DOHH2 (cell line): ENCODE measurements at regions not wholly inside any gene's neighbourhood (a gene's known extent, or its start where the extent isn't known, plus 50 kb on each side); places are given as distances from the start of the nearest gene placed in this dataset.

Experiments
- H3F3A ChIP-seq: fragments of 200-600 bp; sonication (generic), shearing (Covaris generic); 2 replicates; pipeline ENCODE4 v1.6.0; 2016; ENCODE audit warnings: antibody characterized with exemption, mild to moderate bottlenecking; ENCODE audit not compliant: control insufficient read depth, insufficient read depth
- H3K27ac ChIP-seq: fragments of 200-600 bp; sonication (generic); 2 replicates; pipeline ENCODE4 v1.5.1; 2014; ENCODE audit warnings: low read depth, mild to moderate bottlenecking, low read length, moderate library complexity
- H3K27me3 ChIP-seq: fragments of 200-600 bp; sonication (generic); 2 replicates; pipeline ENCODE4 v1.6.1; 2014; ENCODE audit warnings: mild to moderate bottlenecking, low read length, mixed read lengths; ENCODE audit not compliant: control insufficient read depth
- H3K36me3 ChIP-seq: fragments of 200-600 bp; sonication (generic); 2 replicates; pipeline ENCODE4 v1.6.1; 2014; ENCODE audit warnings: mild to moderate bottlenecking, low read length, moderate library complexity, mixed read lengths; ENCODE audit not compliant: control insufficient read depth
- H3K4me1 ChIP-seq: fragments of 200-600 bp; sonication (generic); 2 replicates; pipeline ENCODE4 v1.6.1; 2014; ENCODE audit warnings: mild to moderate bottlenecking, low read length, mixed read lengths; ENCODE audit not compliant: control insufficient read depth
- H3K4me2 ChIP-seq: fragments of 200-600 bp; sonication (generic); 2 replicates; pipeline ENCODE4 v1.6.0; 2014; ENCODE audit warnings: mild to moderate bottlenecking, low read length, moderate library complexity
- H3K4me3 ChIP-seq: fragments of 200-600 bp; sonication (generic); 2 replicates; pipeline ENCODE4 v1.5.1; 2014; ENCODE audit warnings: mild to moderate bottlenecking, low read length, mixed read lengths
- H3K79me2 ChIP-seq: fragments of 200-600 bp; sonication (generic); 2 replicates; pipeline ENCODE4 v1.6.1; 2014; ENCODE audit warnings: mild to moderate bottlenecking, low read length, mixed read lengths; ENCODE audit not compliant: control insufficient read depth
- H3K9me2 ChIP-seq: fragments of 200-600 bp; sonication (generic); replicated peaks from 2 replicates; pipeline ENCODE4 v1.6.1; 2014; ENCODE audit warnings: mild to moderate bottlenecking, low read length, mixed read lengths; ENCODE audit not compliant: control insufficient read depth
- H3K9me3 ChIP-seq: fragments of 200-600 bp; sonication (generic); 2 replicates; pipeline ENCODE4 v1.6.1; 2014; ENCODE audit warnings: antibody characterized with exemption, low read length, mixed read lengths; ENCODE audit not compliant: control insufficient read depth, insufficient read depth
- H4K20me1 ChIP-seq: fragments of 200-600 bp; sonication (generic); 2 replicates; pipeline ENCODE4 v1.6.0; 2014; ENCODE audit warnings: low read depth, mild to moderate bottlenecking, antibody characterized with exemption, low read length, moderate library complexity; ENCODE audit not compliant: control insufficient read depth, insufficient read depth
- CTCF ChIP-seq: fragments of 200-600 bp; sonication (generic); IDR thresholded peaks from one replicate; pipeline ENCODE4 v1.5.1; 2014; ENCODE audit warnings: antibody characterized with exemption, mild to moderate bottlenecking, low read depth, low read length; ENCODE audit not compliant: poor library complexity, severe bottlenecking
- EZH2phosphoT487 ChIP-seq: fragments of 200-600 bp; sonication (generic); IDR thresholded peaks from 2 replicates; pipeline ENCODE4 v1.6.1; 2017; ENCODE audit warnings: borderline replicate concordance, mild to moderate bottlenecking, antibody characterized with exemption, low read length, moderate library complexity, mixed read lengths

DNA sequence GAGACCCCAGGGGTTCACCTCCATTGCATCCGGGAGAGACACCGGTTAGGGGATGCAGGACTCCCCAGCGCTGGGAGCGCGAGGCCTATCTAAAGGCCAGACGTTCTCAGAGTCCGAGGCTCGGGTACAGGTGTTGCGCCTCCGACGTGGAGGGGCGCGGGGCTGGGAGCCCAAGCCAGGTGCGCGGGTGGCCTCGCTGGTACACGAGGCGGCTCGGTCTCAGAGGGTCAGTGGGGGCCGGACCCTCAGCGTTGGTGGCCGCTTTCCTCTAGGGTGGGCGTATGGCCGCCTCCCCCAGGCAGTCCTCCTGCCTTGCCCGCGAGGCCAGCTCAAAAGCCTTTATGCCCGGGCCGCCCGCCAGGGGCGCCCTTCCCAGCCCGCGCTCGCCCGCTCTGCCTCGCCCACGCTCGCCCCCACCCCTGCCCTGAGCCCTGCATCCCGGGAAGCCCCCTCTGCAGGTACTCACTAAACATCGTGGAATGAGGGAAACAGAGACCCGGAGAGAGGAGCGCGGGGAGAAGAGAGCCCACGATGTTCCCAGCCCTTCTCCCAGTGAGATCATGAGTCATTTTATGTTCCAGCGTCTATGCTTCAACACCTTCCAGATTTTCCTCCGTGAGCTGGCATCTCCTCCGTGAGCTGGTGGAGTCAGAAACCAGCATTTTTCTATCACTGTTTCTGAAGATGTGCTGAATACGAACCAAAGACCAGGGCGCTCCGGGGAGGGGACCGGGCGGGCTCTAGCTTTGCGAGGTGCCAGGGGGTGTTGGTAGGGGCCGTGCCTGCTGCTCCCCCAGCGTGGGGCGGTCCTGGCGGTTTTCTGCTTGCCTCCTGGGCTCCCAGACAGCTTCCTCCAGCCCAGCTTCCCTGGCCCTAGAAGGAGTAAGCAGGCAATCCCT lies 73.8 kb downstream of the DIO3 start:
- H3K36me3 ChIP-seq: no peaks in the 10 kb centered on the region
- H3K79me2 ChIP-seq: no peaks in the 10 kb centered on the region
- H3F3A ChIP-seq: no peaks in the 10 kb centered on the region
- TF ChIP-seq CTCF: no peak
- TF ChIP-seq EZH2phosphoT487: no peak
- H3K4me1 ChIP-seq: no peaks in the 10 kb centered on the region
- H3K4me2 ChIP-seq: no peak overlapping the region
- H3K27ac ChIP-seq: no peak overlapping the region
- H4K20me1 ChIP-seq: no peaks in the 10 kb centered on the region
- peaks cover 14% of the 10 kb centered on the region for H3K27me3 ChIP-seq
- H3K9me3 ChIP-seq: no peaks in the 10 kb centered on the region
- H3K4me3 ChIP-seq: no peak overlapping the region
- no peaks in the 10 kb centered on the region for H3K9me2 ChIP-seq

GRCh38 chr14:101635749-101636560 lies 74.7 kb downstream of the DIO3 start:
- Histone ChIP-seq H3K4me1 (no peaks in the 10 kb centered on the region), H3F3A (no peaks in the 10 kb centered on the region), H3K27ac (no peak overlapping the region), H4K20me1 (no peaks in the 10 kb centered on the region), H3K4me3 (no peak overlapping the region), H3K36me3 (no peaks in the 10 kb centered on the region), H3K4me2 (no peak overlapping the region), H3K27me3 (peaks cover 18% of the 10 kb centered on the region), H3K9me3 (no peaks in the 10 kb centered on the region), H3K9me2 (no peaks in the 10 kb centered on the region), H3K79me2 (no peaks in the 10 kb centered on the region)
- TF ChIP-seq EZH2phosphoT487: no peak

- Histone ChIP-seq H3K9me2 (no peaks in the 10 kb centered on the region), H3K36me3 (no peaks in the 10 kb centered on the region), H4K20me1 (no peaks in the 10 kb centered on the region), H3K4me2 (no peak overlapping the region), H3K79me2 (no peaks in the 10 kb centered on the region), H3K4me1 (no peaks in the 10 kb centered on the region), H3K27me3 (peaks cover 26% of the 10 kb centered on the region), H3K27ac (no peak overlapping the region), H3F3A (no peaks in the 10 kb centered on the region), H3K9me3 (no peaks in the 10 kb centered on the region; the same call in 1 of the 2 replicates), H3K4me3 (no peak overlapping the region)
- TF ChIP-seq EZH2phosphoT487: no peak
- no peak for TF ChIP-seq CTCF
Measured at GRCh38 chr14:101639241-101639833, 78.0 kb downstream of the DIO3 start.
